GM13977 (cell line): ENCODE measurements at regions not wholly inside any gene's neighbourhood (a gene's known extent, or its start where the extent isn't known, plus 50 kb on each side); places are given as distances from the start of the nearest gene placed in this dataset.

Experiments used
- DNase-seq: peaks from one replicate; pipeline ENCODE4 v3.0.0; 2012; ENCODE audit warnings: low spot score
- in situ Hi-C: fragments of 300-500 bp; cut with MboI; formaldehyde crosslinking; loops from one replicate; pipeline ENCODE4 v1.12.0; 2022; ENCODE audit warnings: low sequenced_read_pairs, low pct_unique_long_range_greater_than_20kb, mixed read lengths, inconsistent platforms; ENCODE audit not compliant: unreplicated experiment
- TF ChIP-seq, protein P1 (sequence below): IDR thresholded peaks from 2 replicates; pipeline ENCODE4 v1.5.1; 2012; ENCODE audit warnings: mild to moderate bottlenecking, control low read depth; ENCODE audit not compliant: insufficient read depth; ENCODE audit errors: extremely low read depth, missing control alignments

DNA sequence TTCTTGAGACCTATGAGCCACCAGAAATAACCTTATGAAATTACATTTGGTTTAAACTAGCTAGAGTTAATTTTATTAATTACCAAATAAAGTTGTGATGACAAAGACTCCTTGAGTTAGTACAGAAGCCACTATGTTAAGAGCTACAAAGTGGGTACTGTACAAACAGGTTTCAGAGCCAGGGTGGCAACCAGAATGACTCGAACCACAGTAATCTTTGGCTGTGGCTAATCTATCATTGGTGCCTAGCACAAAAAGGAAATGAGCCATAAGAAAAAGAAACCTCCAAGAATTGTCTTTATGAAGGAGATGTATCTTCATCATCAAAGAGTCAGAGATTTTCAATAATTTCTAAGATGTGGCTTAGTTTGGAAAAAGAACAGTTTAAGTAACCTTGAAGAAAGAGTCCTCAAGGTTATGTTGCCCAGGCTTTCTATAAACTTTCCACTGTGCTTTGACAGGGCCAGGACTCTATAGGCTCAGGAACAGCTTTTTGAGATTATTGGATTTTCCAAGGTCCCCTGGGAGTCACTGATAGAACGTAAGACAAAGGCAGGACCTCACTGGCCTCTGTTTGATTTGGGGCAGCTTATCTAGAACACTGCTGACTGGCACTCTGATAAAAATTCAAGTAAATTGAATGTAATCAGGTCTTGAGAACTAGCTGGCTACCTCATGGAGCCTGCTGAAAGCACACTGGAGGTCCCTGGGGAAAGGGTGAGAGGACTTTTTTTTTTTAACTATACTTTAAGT lies 777.7 kb downstream of the STIM2 start:
- TF ChIP-seq, protein P1, sequence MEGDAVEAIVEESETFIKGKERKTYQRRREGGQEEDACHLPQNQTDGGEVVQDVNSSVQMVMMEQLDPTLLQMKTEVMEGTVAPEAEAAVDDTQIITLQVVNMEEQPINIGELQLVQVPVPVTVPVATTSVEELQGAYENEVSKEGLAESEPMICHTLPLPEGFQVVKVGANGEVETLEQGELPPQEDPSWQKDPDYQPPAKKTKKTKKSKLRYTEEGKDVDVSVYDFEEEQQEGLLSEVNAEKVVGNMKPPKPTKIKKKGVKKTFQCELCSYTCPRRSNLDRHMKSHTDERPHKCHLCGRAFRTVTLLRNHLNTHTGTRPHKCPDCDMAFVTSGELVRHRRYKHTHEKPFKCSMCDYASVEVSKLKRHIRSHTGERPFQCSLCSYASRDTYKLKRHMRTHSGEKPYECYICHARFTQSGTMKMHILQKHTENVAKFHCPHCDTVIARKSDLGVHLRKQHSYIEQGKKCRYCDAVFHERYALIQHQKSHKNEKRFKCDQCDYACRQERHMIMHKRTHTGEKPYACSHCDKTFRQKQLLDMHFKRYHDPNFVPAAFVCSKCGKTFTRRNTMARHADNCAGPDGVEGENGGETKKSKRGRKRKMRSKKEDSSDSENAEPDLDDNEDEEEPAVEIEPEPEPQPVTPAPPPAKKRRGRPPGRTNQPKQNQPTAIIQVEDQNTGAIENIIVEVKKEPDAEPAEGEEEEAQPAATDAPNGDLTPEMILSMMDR: no peak
- in situ Hi-C loops: no loop called here
- no peak for DNase-seq

DNA sequence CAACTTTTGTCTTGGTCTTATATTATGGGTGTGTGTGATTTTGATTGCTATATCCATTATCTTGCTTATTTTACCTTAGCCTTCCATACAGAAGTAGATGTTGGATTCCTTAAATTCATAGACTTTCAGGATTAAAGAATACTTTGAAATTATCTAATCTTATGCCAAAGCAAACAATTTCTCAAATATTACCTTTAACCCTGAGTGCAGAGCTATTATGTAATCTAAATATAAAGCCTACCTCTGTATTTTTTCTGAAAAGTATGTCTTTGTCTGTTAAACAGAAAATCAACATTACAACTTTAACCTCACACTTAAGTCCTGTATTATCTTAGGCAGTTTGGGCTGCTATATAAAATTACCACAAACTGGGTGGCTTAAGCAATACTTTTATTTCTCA lies 782.5 kb downstream of the STIM2 start:
- TF ChIP-seq, protein P1: no peak
- in situ Hi-C loops: no loop called here

DNA sequence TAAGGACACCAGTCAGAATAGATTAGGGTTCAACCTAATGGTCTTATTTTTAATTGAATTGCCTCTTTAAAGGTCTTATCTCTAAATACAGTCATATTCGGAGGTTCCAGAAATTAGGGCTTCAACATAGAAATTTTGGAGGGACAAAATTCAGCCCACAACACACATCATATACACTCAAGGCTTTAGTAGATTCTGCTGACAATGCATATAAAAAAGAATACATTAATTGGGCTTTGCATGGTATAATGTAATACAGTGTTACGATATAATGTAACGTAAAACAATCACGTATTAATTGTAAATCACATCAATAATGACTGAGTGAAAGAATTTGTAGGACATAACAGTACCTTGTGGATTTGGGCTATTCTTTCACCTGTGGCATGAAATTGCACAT lies 787.8 kb downstream of the STIM2 start:
- in situ Hi-C loops: no loop called here
- no peak for DNase-seq
- TF ChIP-seq, protein P1: no peak

More for the DNA sequence above, 782.5 kb downstream of the STIM2 start:
- DNase-seq: no peak

DNA sequence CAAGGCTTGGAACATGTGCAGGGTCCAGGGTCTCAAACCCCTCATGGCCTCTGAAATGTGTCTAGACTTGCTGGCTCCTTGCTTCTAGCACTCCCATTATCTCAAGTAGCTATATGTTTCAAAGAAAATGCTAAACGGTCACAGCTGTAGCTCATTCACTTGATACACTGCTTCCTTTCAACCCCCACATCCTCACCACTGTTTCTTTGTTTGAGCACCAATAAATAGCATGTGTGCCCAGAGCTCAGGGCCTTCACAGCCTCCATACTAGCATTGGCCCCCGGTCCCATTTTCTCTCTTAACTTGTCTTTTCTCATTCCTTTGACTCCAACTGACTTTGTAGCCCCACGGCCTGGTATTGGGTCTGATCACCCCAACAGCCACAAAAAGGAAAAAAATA lies 801.8 kb downstream of the STIM2 start:
- in situ Hi-C loops: no loop called here
- no peak for DNase-seq
- TF ChIP-seq, protein P1: no peak

DNA sequence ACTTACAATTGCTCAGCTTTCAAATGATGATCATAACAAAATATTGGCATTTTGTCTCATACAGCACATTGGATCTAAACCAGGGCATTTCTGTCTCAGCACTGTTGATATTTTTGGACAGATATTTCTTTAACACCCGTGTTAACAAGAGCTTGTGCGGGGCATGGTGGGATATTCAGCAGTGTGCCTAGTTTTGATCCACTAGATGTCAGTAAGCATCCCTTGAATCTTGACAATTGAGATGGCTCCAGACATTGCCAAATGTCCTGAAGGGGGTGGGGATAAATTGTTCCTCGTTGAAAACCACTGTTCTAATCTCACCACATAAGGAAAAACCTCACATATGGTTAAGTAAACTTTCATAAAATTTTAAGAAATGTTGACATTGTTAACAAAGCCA lies 806.3 kb downstream of the STIM2 start:
- no peak for DNase-seq
- TF ChIP-seq, protein P1: no peak
- in situ Hi-C loops: no loop called here

DNA sequence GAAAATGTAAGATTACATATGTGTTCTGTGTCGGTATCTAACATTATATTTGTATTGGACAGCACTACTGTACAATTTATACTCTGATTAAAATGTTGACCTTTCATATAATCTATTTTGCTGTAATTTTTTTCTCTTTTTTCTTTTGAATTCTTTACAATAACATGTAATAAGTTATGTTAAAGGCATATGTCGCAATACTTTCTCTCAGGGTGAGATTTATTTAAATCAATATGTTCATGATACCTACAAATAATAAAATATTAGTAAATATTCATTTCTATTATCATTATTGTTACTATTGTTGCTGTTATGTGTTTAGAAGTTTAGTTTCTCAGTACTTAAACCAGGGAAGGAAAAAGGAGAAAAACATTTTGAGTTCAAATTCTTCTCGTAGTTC lies 807.4 kb downstream of the STIM2 start:
- DNase-seq: no peak
- in situ Hi-C loops: no loop called here
- TF ChIP-seq, protein P1: no peak
